ENCODE measurements at regions not wholly inside any gene's neighbourhood (a gene's known extent, or its start where the extent isn't known, plus 50 kb on each side); places are given as distances from the start of the nearest gene placed in this dataset.

DNA sequence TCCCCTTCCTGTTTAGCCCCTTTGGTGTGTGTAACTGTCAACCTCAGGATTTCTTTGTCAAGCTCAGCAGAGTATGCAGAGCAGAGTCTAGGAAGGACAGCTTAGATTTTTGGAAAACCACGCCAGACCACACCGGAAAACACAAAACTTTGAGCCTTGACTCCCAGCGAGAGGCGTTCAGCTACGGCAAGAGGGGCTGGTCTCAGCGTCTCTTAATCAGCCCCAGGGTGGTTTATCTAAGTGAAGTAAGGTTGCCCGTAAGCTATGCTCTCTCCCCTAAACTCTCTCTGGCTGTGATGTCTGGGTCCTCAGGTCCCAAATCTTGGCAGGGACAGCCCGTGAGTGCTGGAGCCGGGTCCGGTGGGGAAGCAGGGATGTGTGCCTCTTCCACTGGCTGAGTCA lies 230.9 kb downstream of the KLF6 start:
- H3K36me3 ChIP-seq (replicated peaks in 1 of 2; ENCODE audit: control extremely low read depth in 1 of 2, control insufficient read depth in 1 of 2, extremely low read depth in 1 of 2, insufficient read depth in 2 of 2, low read length in 1 of 2), result no peaks in the 10 kb centered on the region
- H3K4me3 Mint-ChIP-seq, result peak overlapping the region; percentile 60
- peaks cover 0 to 4% (median 0%) of the 10 kb centered on the region in 3 donors for H3K9me3 ChIP-seq (ENCODE audit: control extremely low read depth in 1 of 3, control insufficient read depth in 2 of 3, insufficient read depth in 1 of 3, low read length in 2 of 3)
- peak overlapping the region; percentile 63 for H3K4me2 ChIP-seq (replicated peaks; ENCODE audit: low read depth, low read length, poor library complexity, severe bottlenecking)
- peak overlapping the region; percentile 75 for H2AFZ ChIP-seq (ENCODE audit: insufficient read depth, low read depth, low read length, poor library complexity, severe bottlenecking)
- H3K9ac ChIP-seq (ENCODE audit: low read length), result peak overlapping the region; percentile 33
- WGBS (ENCODE audit: insufficient coverage), result 13% methylated on average over 7 of the region's 10 CpGs
- H3K79me2 ChIP-seq (ENCODE audit: control insufficient read depth, insufficient read depth, low read length), result no peaks in the 10 kb centered on the region
- ATAC-seq (ENCODE audit: low read depth) (no peak), DNase-seq (no peak)
- CTCF ChIA-PET, result no interaction called here
- H4K20me1 ChIP-seq (ENCODE audit: control insufficient read depth, insufficient read depth, low read length, poor library complexity, severe bottlenecking), result no peaks in the 10 kb centered on the region
- peaks cover 8 to 9% of the 10 kb centered on the region in 2 donors for H3K4me1 ChIP-seq (ENCODE audit: control insufficient read depth in 2 of 2, insufficient read depth in 2 of 2, low read length in 2 of 2)
- H3K27me3 Mint-ChIP-seq, result peaks cover 8% of the 10 kb centered on the region
- H3K27ac Mint-ChIP-seq, result peak overlapping the region; percentile 32
- TF ChIP-seq, protein P1, sequence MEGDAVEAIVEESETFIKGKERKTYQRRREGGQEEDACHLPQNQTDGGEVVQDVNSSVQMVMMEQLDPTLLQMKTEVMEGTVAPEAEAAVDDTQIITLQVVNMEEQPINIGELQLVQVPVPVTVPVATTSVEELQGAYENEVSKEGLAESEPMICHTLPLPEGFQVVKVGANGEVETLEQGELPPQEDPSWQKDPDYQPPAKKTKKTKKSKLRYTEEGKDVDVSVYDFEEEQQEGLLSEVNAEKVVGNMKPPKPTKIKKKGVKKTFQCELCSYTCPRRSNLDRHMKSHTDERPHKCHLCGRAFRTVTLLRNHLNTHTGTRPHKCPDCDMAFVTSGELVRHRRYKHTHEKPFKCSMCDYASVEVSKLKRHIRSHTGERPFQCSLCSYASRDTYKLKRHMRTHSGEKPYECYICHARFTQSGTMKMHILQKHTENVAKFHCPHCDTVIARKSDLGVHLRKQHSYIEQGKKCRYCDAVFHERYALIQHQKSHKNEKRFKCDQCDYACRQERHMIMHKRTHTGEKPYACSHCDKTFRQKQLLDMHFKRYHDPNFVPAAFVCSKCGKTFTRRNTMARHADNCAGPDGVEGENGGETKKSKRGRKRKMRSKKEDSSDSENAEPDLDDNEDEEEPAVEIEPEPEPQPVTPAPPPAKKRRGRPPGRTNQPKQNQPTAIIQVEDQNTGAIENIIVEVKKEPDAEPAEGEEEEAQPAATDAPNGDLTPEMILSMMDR (IDR thresholded peaks at IDR 0.05), result no peak
- no peak for TF ChIP-seq EZH2 (IDR thresholded peaks at IDR 0.05; ENCODE audit: borderline replicate concordance, insufficient read depth, low read depth, low read length, poor library complexity, severe bottlenecking)
- H3K4me3 ChIP-seq (ENCODE audit: control extremely low read depth in 1 of 5, extremely low read depth in 1 of 5, insufficient read depth in 1 of 5, low read depth in 2 of 5, low read length in 4 of 5), result peak overlapping the region in 4 of 5 experiments; percentile 12 to 34 (median 20)
- no peak overlapping the region for H3K27ac ChIP-seq (ENCODE audit: low read length in 2 of 2)
- peaks cover 0 to 10% (median 0%) of the 10 kb centered on the region in 4 experiments for H3K27me3 ChIP-seq (replicated peaks in 1 of 4; ENCODE audit: control extremely low read depth in 1 of 4, control insufficient read depth in 3 of 4, insufficient read depth in 4 of 4, low read length in 3 of 4)
- POLR2A ChIA-PET, result no interaction called here
- intact Hi-C loops (cut with micrococcal nuclease), result no loop called here
- H3K4me1 Mint-ChIP-seq, result peaks cover 11% of the 10 kb centered on the region
- no peaks in the 10 kb centered on the region for H3K9me3 Mint-ChIP-seq (ENCODE audit: insufficient read depth)

DNA sequence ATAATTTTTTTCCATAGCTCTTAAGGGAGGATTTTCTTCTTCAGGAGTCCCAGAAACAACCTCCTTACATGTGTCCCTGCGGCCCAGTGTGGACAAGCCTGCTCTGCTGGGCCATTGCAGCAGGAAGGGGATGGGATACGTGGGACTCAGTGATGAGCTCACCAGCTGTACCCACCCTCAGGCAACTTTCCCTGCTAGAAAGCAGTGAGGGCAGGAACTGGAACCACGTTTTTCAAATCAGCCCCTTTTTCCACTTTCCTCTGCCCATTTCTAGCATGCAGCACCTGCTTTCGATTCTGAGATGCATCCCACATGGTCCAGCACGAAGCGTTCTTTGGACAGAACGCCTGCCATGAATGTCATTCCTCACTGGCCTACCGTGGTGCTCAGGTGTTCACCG lies 232.7 kb downstream of the KLF6 start:
- TF ChIP-seq, protein P1 (IDR thresholded peaks at IDR 0.05), result no peak
- TF ChIP-seq EZH2 (IDR thresholded peaks at IDR 0.05; ENCODE audit: borderline replicate concordance, insufficient read depth, low read depth, low read length, poor library complexity, severe bottlenecking), result no peak
- Histone ChIP-seq H3K9me3 (ENCODE audit: control extremely low read depth in 1 of 3, control insufficient read depth in 2 of 3, insufficient read depth in 1 of 3, low read length in 2 of 3) (peaks cover 0 to 8% (median 0%) of the 10 kb centered on the region in 3 donors), H3K36me3 (replicated peaks in 1 of 2; ENCODE audit: control extremely low read depth in 1 of 2, control insufficient read depth in 1 of 2, extremely low read depth in 1 of 2, insufficient read depth in 2 of 2, low read length in 1 of 2) (no peaks in the 10 kb centered on the region), H3K79me2 (ENCODE audit: control insufficient read depth, insufficient read depth, low read length) (no peaks in the 10 kb centered on the region), H2AFZ (ENCODE audit: insufficient read depth, low read depth, low read length, poor library complexity, severe bottlenecking) (no peak overlapping the region), H3K4me3 (ENCODE audit: control extremely low read depth in 1 of 5, extremely low read depth in 1 of 5, insufficient read depth in 1 of 5, low read depth in 2 of 5, low read length in 4 of 5) (no peak overlapping the region), H4K20me1 (ENCODE audit: control insufficient read depth, insufficient read depth, low read length, poor library complexity, severe bottlenecking) (no peaks in the 10 kb centered on the region), H3K27ac (ENCODE audit: low read length in 2 of 2) (no peak overlapping the region), H3K4me2 (replicated peaks; ENCODE audit: low read depth, low read length, poor library complexity, severe bottlenecking) (no peak overlapping the region), H3K9ac (ENCODE audit: low read length) (no peak overlapping the region), H3K27me3 (replicated peaks in 1 of 4; ENCODE audit: control extremely low read depth in 1 of 4, control insufficient read depth in 3 of 4, insufficient read depth in 4 of 4, low read length in 3 of 4) (peaks cover 0 to 10% (median 0%) of the 10 kb centered on the region in 4 experiments), H3K4me1 (ENCODE audit: control insufficient read depth in 2 of 2, insufficient read depth in 2 of 2, low read length in 2 of 2) (peaks cover 14 to 15% of the 10 kb centered on the region in 2 donors)
- DNase-seq (no peak), ATAC-seq (ENCODE audit: low read depth) (no peak)
- Mint-ChIP-seq H3K27me3 (no peaks in the 10 kb centered on the region), H3K4me3 (no peak overlapping the region), H3K27ac (no peak overlapping the region), H3K4me1 (peaks cover 21% of the 10 kb centered on the region), H3K9me3 (ENCODE audit: insufficient read depth) (no peaks in the 10 kb centered on the region)
- POLR2A ChIA-PET, result no interaction called here
- WGBS (ENCODE audit: insufficient coverage), result 81% methylated on average over 8 of the region's 9 CpGs
- intact Hi-C loops (cut with micrococcal nuclease), result no loop called here
- CTCF ChIA-PET, result no interaction called here

All from B cell (primary cell).